ENCODE measurements at regions not wholly inside any gene's neighbourhood (a gene's known extent, or its start where the extent isn't known, plus 50 kb on each side); places are given as distances from the start of the nearest gene placed in this dataset.

DNA sequence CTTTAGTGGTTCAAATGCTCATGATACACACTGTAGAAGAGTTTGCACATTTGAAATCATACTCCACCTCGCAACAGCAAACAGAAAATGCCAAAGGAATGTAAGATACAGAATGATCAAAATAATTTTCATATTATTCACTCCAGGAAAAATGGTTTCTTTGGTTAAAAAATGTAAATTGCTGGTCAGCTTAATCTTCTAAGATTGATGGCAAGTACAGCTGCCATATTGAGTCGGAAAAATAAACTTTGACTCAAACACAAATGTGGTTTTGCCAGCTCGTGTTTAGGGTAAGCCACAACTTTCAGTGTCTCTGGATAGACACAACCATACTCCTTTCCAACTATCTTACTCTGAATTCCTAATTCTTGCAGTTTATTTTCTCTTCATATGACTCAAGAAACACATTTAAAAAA is 154.9 kb upstream of the SMIM21 start:
- DNase-seq (ENCODE audit: low read depth): peak; percentile 97
- no peak for TF ChIP-seq CTCF (conservative IDR thresholded peaks at IDR 0.05; ENCODE audit: low read length)
- H3K4me3 ChIP-seq (ENCODE audit: low read length): no peak overlapping the region

- TF ChIP-seq CTCF (conservative IDR thresholded peaks at IDR 0.05; ENCODE audit: low read length): no peak
- peak; percentile 80 for DNase-seq (ENCODE audit: low read depth)
- no peak overlapping the region for H3K4me3 ChIP-seq (ENCODE audit: low read length)
Observed at GRCh38 chr18:75581336-75582131, 154.0 kb upstream of the SMIM21 start.

- no peak for TF ChIP-seq CTCF (conservative IDR thresholded peaks at IDR 0.05; ENCODE audit: low read length)
- DNase-seq (ENCODE audit: low read depth): peak; percentile 32
- no peak overlapping the region for H3K4me3 ChIP-seq (ENCODE audit: low read length)
Observed at GRCh38 chr18:75574187-75574586, 146.7 kb upstream of the SMIM21 start.

GRCh38 chr18:75563150-75563549 is 135.6 kb upstream of the SMIM21 start:
- no peak for TF ChIP-seq CTCF (conservative IDR thresholded peaks at IDR 0.05; ENCODE audit: low read length)
- DNase-seq (ENCODE audit: low read depth): no peak
- no peak overlapping the region for H3K4me3 ChIP-seq (ENCODE audit: low read length)

DNA sequence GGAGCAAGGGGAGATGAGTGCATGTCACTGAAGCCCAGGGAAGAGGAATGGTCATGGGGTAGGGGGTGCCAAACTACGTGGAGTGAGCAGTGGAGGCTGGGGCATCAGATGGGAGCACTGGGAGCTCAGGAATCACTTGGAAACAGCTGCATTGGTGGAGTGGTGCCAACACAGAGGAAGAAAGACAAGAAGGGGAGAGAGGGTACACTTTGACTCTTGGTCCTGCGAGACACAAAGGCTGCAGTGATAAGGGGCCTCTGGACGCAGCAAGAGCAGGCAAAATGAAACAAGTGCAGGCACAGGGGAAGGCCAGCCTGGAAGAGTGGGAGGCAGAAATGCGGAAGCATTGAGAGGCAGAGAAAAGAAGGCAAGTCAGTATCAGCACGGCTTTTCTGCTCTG is 134.7 kb upstream of the SMIM21 start:
- H3K4me3 ChIP-seq (ENCODE audit: low read length): no peak overlapping the region
- TF ChIP-seq CTCF (conservative IDR thresholded peaks at IDR 0.05; ENCODE audit: low read length): no peak
- DNase-seq (ENCODE audit: low read depth): no peak

- DNase-seq (ENCODE audit: low read depth): no peak
- TF ChIP-seq CTCF (conservative IDR thresholded peaks at IDR 0.05; ENCODE audit: low read length): no peak
- no peak overlapping the region for H3K4me3 ChIP-seq (ENCODE audit: low read length)
Observed at GRCh38 chr18:75558790-75559189, 131.3 kb upstream of the SMIM21 start.

DNA sequence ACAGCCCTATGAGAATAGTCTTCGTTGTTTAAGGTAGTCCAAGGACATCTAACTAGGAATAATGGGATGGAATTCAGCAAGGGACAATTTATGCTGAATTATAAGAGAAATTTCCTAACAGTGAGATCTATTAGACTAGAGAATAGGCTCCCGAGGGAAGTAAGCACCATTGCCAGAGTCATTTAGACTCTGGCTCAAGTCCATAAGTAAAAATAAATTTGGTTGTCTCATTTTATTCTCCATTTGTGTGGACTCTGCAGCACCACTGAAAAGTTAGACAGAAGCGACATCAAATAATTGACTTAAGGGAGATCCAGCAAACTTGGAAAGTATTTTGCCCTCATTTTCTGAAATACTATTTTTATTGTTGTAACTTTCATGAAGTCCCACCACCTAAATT is 129.3 kb upstream of the SMIM21 start:
- no peak for DNase-seq (ENCODE audit: low read depth)
- H3K4me3 ChIP-seq (ENCODE audit: low read length): no peak overlapping the region
- TF ChIP-seq CTCF (conservative IDR thresholded peaks at IDR 0.05; ENCODE audit: low read length): no peak

Measured in AG10803 (cell line).